Body of pancreas (tissue), 4 donors: ENCODE measurements at regions not wholly inside any gene's neighbourhood (a gene's known extent, or its start where the extent isn't known, plus 50 kb on each side); places are given as distances from the start of the nearest gene placed in this dataset.

Experiments used
- ATAC-seq: fragments of 150-250 bp; one replicate; pipeline ENCODE4 v1.9.1; 2016
- DNase-seq, 4 donors: peaks; one replicate each; pipeline ENCODE4 v3.0.0-alpha.2; 2019
- H3K27ac ChIP-seq, 4 donors: fragments of 200-600 bp; sonication (generic); 1 replicate in 3 of 4; 2 replicates in 1 of 4; pipeline versions ENCODE4 v1.5.1 to v1.6.1; 2016 to 2019; ENCODE audit warnings: mild to moderate bottlenecking in 1 of 4, mixed read lengths in 1 of 4, moderate library complexity in 1 of 4
- H3K27me3 ChIP-seq, 2 donors: fragments of 200-600 bp; sonication (generic); one replicate each; pipeline ENCODE4 v1.6.0; 2016; ENCODE audit warnings: mild to moderate bottlenecking in 1 of 2
- H3K36me3 ChIP-seq, 2 donors: fragments of 200-600 bp; sonication (generic); replicated peaks in 1 of 2; 2 replicates each; pipeline ENCODE4 v1.5.1; 2016; ENCODE audit warnings: low read depth in 2 of 2; ENCODE audit not compliant: insufficient read depth in 1 of 2
- H3K4me1 ChIP-seq: fragments of 200-600 bp; sonication (generic); one replicate; pipeline ENCODE4 v1.6.0; 2016
- H3K4me3 ChIP-seq, 2 donors: fragments of 200-600 bp; sonication (generic); 1 replicate in 1 of 2; 2 replicates in 1 of 2; pipeline ENCODE4 v1.5.1; 2016 to 2019
- H3K9me3 ChIP-seq, 3 donors: fragments of 200-600 bp; sonication (generic); 1 replicate in 2 of 3; 2 replicates in 1 of 3; pipeline ENCODE4 v1.5.1; 2016
- POLR2A ChIP-seq, 3 donors: fragments of 450-650 bp; IDR thresholded peaks; one replicate each; pipeline ENCODE4 v1.6.1; 2016; ENCODE audit warnings: antibody characterized with exemption in 3 of 3, mild to moderate bottlenecking in 2 of 3
- WGBS, 2 donors: methylation state at CpG; one replicate each; pipeline ENCODE4 v1.1.5; 2017; 5-methylcytosine and 5-hydroxymethylcytosine counted together
- intact Hi-C: fragments of 100-400 bp; cut with DNase I; formaldehyde crosslinking; loops from one replicate; pipeline ENCODE4 v1.15.1; 2023
- TF ChIP-seq, protein P1 (sequence below), 7 experiments: fragments of 450-650 bp in 4 of 7; fragments of 200-600 bp in 3 of 7; sonication (generic) in 3 of 7; IDR thresholded peaks; one replicate each; pipeline ENCODE4 v1.5.1; 2016 to 2019; ENCODE audit warnings: antibody characterized with exemption in 7 of 7

DNA sequence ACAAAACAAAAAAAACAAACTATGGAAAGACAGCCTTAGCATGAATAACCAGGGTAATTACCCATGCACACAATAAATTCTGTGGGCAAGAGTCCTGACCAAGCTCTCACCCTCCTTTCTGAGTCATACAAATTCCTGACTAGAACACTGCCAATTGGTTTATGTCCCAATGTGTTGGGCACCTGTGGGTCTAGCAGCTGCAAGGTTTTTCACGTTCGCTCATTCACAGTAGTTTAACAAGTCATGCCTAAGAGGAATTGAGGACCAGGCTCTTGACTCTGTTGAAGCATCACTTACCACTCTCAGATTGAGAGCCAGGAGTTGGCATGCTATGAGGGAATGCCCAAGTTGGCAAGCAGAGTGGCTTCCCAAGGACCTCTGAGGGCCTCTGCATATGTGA, 205.5 kb upstream of the SLC24A2 start:
- 79 to 92% methylated on average over 2 of the region's 2 CpGs for WGBS, 2 donors

DNA sequence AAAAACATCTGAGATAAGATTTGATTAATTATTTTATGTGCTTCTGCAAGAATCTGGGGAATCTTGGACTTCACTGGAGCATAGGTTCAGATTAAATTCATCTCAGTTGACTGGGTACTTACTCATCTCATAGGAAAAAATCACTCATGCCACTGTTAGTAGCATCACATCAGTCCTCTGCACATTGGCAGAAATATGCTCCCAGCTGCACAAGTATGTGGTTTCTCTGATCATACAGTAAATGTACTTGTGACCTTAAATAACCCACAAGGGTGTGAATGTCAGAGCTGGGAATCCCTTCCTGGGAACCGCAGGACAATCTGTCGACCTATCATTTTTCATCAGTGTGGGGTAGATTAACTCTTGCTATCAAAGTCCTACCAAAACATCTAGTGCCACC, 203.7 kb upstream of the SLC24A2 start:
- no peak overlapping the region for H3K27ac ChIP-seq
- H3K4me1 ChIP-seq = no peaks in the 10 kb centered on the region
- 16 to 24% methylated on average over 2 of the region's 2 CpGs for WGBS, 2 donors
- no peak for DNase-seq
- intact Hi-C loops = no loop called here
- H3K27me3 ChIP-seq = no peaks in the 10 kb centered on the region
- no peak overlapping the region for H3K4me3 ChIP-seq
- H3K9me3 ChIP-seq = no peaks in the 10 kb centered on the region
- TF ChIP-seq POLR2A (IDR thresholded peaks at IDR 0.05) = no peak
- TF ChIP-seq, protein P1, sequence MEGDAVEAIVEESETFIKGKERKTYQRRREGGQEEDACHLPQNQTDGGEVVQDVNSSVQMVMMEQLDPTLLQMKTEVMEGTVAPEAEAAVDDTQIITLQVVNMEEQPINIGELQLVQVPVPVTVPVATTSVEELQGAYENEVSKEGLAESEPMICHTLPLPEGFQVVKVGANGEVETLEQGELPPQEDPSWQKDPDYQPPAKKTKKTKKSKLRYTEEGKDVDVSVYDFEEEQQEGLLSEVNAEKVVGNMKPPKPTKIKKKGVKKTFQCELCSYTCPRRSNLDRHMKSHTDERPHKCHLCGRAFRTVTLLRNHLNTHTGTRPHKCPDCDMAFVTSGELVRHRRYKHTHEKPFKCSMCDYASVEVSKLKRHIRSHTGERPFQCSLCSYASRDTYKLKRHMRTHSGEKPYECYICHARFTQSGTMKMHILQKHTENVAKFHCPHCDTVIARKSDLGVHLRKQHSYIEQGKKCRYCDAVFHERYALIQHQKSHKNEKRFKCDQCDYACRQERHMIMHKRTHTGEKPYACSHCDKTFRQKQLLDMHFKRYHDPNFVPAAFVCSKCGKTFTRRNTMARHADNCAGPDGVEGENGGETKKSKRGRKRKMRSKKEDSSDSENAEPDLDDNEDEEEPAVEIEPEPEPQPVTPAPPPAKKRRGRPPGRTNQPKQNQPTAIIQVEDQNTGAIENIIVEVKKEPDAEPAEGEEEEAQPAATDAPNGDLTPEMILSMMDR (IDR thresholded peaks at IDR 0.05) = no peak
- no peak for ATAC-seq
- no peaks in the 10 kb centered on the region for H3K36me3 ChIP-seq

More for the DNA sequence above, 205.5 kb upstream of the SLC24A2 start:
- Histone ChIP-seq H3K27ac (no peak overlapping the region), H3K9me3 (no peaks in the 10 kb centered on the region), H3K4me3 (no peak overlapping the region), H3K4me1 (no peaks in the 10 kb centered on the region), H3K27me3 (no peaks in the 10 kb centered on the region), H3K36me3 (no peaks in the 10 kb centered on the region)
- DNase-seq (no peak), ATAC-seq (no peak)
- intact Hi-C loops = no loop called here
- TF ChIP-seq, protein P1 (IDR thresholded peaks at IDR 0.05) = no peak
- no peak for TF ChIP-seq POLR2A (IDR thresholded peaks at IDR 0.05)

DNA sequence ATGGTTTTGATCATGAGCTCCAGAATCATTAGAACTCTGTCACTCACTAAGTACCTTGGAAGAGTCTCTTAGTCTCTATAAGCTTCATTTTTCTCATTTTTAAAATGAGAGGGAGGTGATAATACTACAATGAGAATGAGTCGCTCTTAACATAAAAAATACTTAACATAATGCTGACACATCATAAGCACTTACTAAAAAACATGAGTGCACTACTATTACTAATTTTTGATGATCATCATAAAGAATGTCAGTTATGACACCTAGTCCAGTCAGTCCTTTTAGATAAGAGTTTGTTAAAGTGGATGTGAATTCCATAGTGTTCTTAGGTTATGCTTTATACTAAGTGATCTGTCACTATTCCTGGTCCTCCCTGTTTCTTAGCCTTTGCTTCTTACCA, 200.4 kb upstream of the SLC24A2 start:
- H3K9me3 ChIP-seq = no peaks in the 10 kb centered on the region
- TF ChIP-seq, protein P1 (IDR thresholded peaks at IDR 0.05) = no peak
- TF ChIP-seq POLR2A (IDR thresholded peaks at IDR 0.05) = no peak
- H3K27me3 ChIP-seq = no peaks in the 10 kb centered on the region
- H3K27ac ChIP-seq = no peak overlapping the region
- no peaks in the 10 kb centered on the region for H3K4me1 ChIP-seq
- H3K36me3 ChIP-seq = no peaks in the 10 kb centered on the region
- DNase-seq (no peak), ATAC-seq (no peak)
- WGBS, 2 donors = 89 to 96% methylated on average over 1 of the region's 1 CpG
- H3K4me3 ChIP-seq = no peak overlapping the region
- intact Hi-C loops = no loop called here

DNA sequence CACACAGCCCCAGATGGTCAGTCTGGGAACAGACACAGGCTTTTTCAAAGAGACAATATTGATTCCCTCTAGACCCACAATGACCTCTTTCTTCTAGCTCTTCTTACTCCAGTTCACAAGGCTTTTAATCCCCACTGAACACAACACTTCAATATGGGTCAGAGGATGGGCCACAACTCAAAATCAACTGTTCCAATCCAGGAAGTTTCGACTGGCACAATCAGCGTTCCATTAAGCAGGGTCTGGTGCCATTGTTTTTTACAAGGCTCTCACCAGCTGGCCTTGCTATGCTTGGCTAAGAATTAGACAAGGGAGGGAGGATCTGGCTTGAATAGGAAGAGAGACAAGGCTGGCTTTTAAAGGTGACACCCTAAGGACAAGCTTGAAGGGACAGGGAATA, 199.4 kb upstream of the SLC24A2 start:
- DNase-seq = no peak
- TF ChIP-seq POLR2A (IDR thresholded peaks at IDR 0.05) = no peak
- TF ChIP-seq, protein P1 (IDR thresholded peaks at IDR 0.05) = no peak
- no peaks in the 10 kb centered on the region for H3K9me3 ChIP-seq
- no peak overlapping the region for H3K27ac ChIP-seq
- H3K27me3 ChIP-seq = no peaks in the 10 kb centered on the region
- no peak overlapping the region for H3K4me3 ChIP-seq
- intact Hi-C loops = no loop called here
- H3K36me3 ChIP-seq = no peaks in the 10 kb centered on the region
- no peaks in the 10 kb centered on the region for H3K4me1 ChIP-seq
- ATAC-seq = no peak
- WGBS, 2 donors = 49 to 56% methylated on average over 2 of the region's 2 CpGs

DNA sequence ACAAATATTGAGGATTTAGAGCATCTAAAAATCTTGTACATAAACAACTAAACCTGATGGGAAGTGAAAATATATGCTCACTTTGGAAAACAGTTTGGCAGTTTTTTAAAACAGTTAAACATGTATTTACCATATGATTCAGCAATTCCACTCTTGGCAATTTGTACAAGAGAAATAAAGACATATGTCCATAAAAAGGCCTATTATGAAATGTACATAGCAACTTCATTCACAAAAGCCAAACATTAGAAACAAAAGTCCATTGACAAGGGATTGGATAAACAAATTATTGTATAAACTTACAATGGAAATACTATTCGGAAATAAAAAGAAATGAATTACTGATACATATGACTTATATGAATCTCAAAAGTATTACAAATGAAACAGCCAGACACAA, 196.2 kb upstream of the SLC24A2 start:
- no peaks in the 10 kb centered on the region for H3K9me3 ChIP-seq
- intact Hi-C loops = no loop called here
- TF ChIP-seq, protein P1 (IDR thresholded peaks at IDR 0.05) = no peak
- TF ChIP-seq POLR2A (IDR thresholded peaks at IDR 0.05) = no peak
- no peaks in the 10 kb centered on the region for H3K4me1 ChIP-seq
- ATAC-seq (no peak), DNase-seq (no peak)
- H3K36me3 ChIP-seq = no peaks in the 10 kb centered on the region
- H3K27ac ChIP-seq = no peak overlapping the region
- no peaks in the 10 kb centered on the region for H3K27me3 ChIP-seq
- WGBS, 2 donors = 78 to 96% methylated on average over 1 of the region's 1 CpG
- no peak overlapping the region for H3K4me3 ChIP-seq
